ENCODE measurements at regions not wholly inside any gene's neighbourhood (a gene's known extent, or its start where the extent isn't known, plus 50 kb on each side); places are given as distances from the start of the nearest gene placed in this dataset.

- Mint-ChIP-seq H3K4me1 (ENCODE audit: low read depth, unreplicated experiment) (no peaks in the 10 kb centered on the region), H3K27ac (ENCODE audit: unreplicated experiment) (no peak overlapping the region), H3K9me3 (ENCODE audit: unreplicated experiment) (no peaks in the 10 kb centered on the region), H3K27me3 (ENCODE audit: unreplicated experiment) (peaks cover 1% of the 10 kb centered on the region), H3K36me3 (ENCODE audit: unreplicated experiment) (no peaks in the 10 kb centered on the region), H3K4me3 (ENCODE audit: unreplicated experiment) (no peak overlapping the region)
- DNase-seq: no peak
- TF ChIP-seq, protein P1, sequence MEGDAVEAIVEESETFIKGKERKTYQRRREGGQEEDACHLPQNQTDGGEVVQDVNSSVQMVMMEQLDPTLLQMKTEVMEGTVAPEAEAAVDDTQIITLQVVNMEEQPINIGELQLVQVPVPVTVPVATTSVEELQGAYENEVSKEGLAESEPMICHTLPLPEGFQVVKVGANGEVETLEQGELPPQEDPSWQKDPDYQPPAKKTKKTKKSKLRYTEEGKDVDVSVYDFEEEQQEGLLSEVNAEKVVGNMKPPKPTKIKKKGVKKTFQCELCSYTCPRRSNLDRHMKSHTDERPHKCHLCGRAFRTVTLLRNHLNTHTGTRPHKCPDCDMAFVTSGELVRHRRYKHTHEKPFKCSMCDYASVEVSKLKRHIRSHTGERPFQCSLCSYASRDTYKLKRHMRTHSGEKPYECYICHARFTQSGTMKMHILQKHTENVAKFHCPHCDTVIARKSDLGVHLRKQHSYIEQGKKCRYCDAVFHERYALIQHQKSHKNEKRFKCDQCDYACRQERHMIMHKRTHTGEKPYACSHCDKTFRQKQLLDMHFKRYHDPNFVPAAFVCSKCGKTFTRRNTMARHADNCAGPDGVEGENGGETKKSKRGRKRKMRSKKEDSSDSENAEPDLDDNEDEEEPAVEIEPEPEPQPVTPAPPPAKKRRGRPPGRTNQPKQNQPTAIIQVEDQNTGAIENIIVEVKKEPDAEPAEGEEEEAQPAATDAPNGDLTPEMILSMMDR (IDR thresholded peaks at IDR 0.05; ENCODE audit: partially characterized antibody, unreplicated experiment): no peak
Observed at GRCh38 chr5:169458221-169458620, 125.4 kb upstream of the SPDL1 start.

- Mint-ChIP-seq H3K36me3 (ENCODE audit: unreplicated experiment) (no peaks in the 10 kb centered on the region), H3K27me3 (ENCODE audit: unreplicated experiment) (peaks cover 2% of the 10 kb centered on the region), H3K9me3 (ENCODE audit: unreplicated experiment) (no peaks in the 10 kb centered on the region), H3K27ac (ENCODE audit: unreplicated experiment) (no peak overlapping the region), H3K4me3 (ENCODE audit: unreplicated experiment) (no peak overlapping the region), H3K4me1 (ENCODE audit: low read depth, unreplicated experiment) (no peaks in the 10 kb centered on the region)
- TF ChIP-seq, protein P1 (IDR thresholded peaks at IDR 0.05; ENCODE audit: partially characterized antibody, unreplicated experiment): no peak
- no peak for DNase-seq
Observed at GRCh38 chr5:169450464-169450863, 133.1 kb upstream of the SPDL1 start.

- DNase-seq: no peak
- TF ChIP-seq, protein P1 (IDR thresholded peaks at IDR 0.05; ENCODE audit: partially characterized antibody, unreplicated experiment): no peak
- no peaks in the 10 kb centered on the region for H3K9me3 Mint-ChIP-seq (ENCODE audit: unreplicated experiment)
- no peaks in the 10 kb centered on the region for H3K36me3 Mint-ChIP-seq (ENCODE audit: unreplicated experiment)
- no peak overlapping the region for H3K4me3 Mint-ChIP-seq (ENCODE audit: unreplicated experiment)
- H3K4me1 Mint-ChIP-seq (ENCODE audit: low read depth, unreplicated experiment): no peaks in the 10 kb centered on the region
- H3K27ac Mint-ChIP-seq (ENCODE audit: unreplicated experiment): no peak overlapping the region
- peaks cover 2% of the 10 kb centered on the region for H3K27me3 Mint-ChIP-seq (ENCODE audit: unreplicated experiment)
Observed at GRCh38 chr5:169448826-169449225, 134.7 kb upstream of the SPDL1 start.

- Mint-ChIP-seq H3K4me1 (ENCODE audit: low read depth, unreplicated experiment) (no peaks in the 10 kb centered on the region), H3K27me3 (ENCODE audit: unreplicated experiment) (no peaks in the 10 kb centered on the region), H3K36me3 (ENCODE audit: unreplicated experiment) (no peaks in the 10 kb centered on the region), H3K4me3 (ENCODE audit: unreplicated experiment) (no peak overlapping the region), H3K9me3 (ENCODE audit: unreplicated experiment) (no peaks in the 10 kb centered on the region), H3K27ac (ENCODE audit: unreplicated experiment) (no peak overlapping the region)
- DNase-seq: no peak
- TF ChIP-seq, protein P1 (IDR thresholded peaks at IDR 0.05; ENCODE audit: partially characterized antibody, unreplicated experiment): no peak
Observed at GRCh38 chr5:169445191-169445590, 138.4 kb upstream of the SPDL1 start.

DNA sequence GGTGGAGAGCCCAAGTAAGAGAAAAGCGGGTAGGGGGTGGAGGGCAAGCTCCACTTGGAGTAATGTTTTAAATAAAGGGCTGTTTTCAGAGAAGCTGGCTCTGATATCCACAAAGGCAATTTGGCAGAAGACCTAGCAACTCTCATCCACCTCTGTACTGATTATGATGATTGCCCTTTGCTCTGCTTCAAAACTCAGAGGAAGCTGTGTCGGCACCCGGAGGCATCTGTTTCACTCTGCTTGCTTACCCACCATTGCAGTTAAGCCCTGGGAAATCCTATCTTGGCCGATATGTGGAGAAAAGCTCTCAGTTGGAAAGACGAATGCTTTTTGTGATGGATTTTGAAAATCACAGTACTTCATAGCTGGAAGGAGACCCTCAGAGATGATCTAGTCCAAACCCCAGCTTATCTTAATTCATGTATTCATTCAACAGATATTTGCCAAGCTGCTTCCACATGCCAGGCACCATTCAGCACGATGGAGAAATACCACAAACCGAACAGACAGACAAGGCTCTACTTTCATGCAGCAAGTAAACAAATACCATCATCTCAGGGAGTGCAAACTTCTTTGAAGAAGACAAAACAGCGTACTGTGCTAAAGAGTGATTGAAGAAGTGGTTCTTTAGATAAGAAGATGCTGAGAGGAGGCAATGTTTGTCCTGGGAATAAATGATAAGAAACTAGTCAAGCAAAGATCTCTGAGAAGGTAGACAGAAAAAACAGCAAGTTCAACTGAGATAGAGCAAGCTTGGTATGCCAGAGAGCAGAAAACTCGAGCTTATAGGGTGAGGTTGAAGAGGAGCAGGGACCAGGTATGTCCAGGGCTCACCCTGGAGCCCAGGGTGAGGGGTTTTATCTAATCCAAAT is 140.4 kb upstream of the SPDL1 start:
- Mint-ChIP-seq H3K4me3 (ENCODE audit: unreplicated experiment) (no peak overlapping the region), H3K4me1 (ENCODE audit: low read depth, unreplicated experiment) (no peaks in the 10 kb centered on the region), H3K27me3 (ENCODE audit: unreplicated experiment) (no peaks in the 10 kb centered on the region), H3K27ac (ENCODE audit: unreplicated experiment) (no peak overlapping the region), H3K36me3 (ENCODE audit: unreplicated experiment) (no peaks in the 10 kb centered on the region), H3K9me3 (ENCODE audit: unreplicated experiment) (no peaks in the 10 kb centered on the region)
- TF ChIP-seq, protein P1 (IDR thresholded peaks at IDR 0.05; ENCODE audit: partially characterized antibody, unreplicated experiment): no peak
- DNase-seq: no peak
